Body of pancreas (tissue), 4 donors: ENCODE measurements at regions not wholly inside any gene's neighbourhood (a gene's known extent, or its start where the extent isn't known, plus 50 kb on each side); places are given as distances from the start of the nearest gene placed in this dataset. TPM values are rescaled to one million over a fixed set of nuclear protein-coding genes. Genes with fewer than 3 reads are reported as not detected.

Source experiments
- ATAC-seq: fragments of 150-250 bp; one replicate; pipeline ENCODE4 v1.9.1; 2016
- DNase-seq, 4 donors: peaks; one replicate each; pipeline ENCODE4 v3.0.0-alpha.2; 2019
- H3K27ac ChIP-seq, 4 donors: fragments of 200-600 bp; sonication (generic); 1 replicate in 3 of 4; 2 replicates in 1 of 4; pipeline versions ENCODE4 v1.5.1 to v1.6.1; 2016 to 2019; ENCODE audit warnings: mild to moderate bottlenecking in 1 of 4, mixed read lengths in 1 of 4, moderate library complexity in 1 of 4
- H3K27me3 ChIP-seq, 2 donors: fragments of 200-600 bp; sonication (generic); one replicate each; pipeline ENCODE4 v1.6.0; 2016; ENCODE audit warnings: mild to moderate bottlenecking in 1 of 2
- H3K36me3 ChIP-seq, 2 donors: fragments of 200-600 bp; sonication (generic); replicated peaks in 1 of 2; 2 replicates each; pipeline ENCODE4 v1.5.1; 2016; ENCODE audit warnings: low read depth in 2 of 2; ENCODE audit not compliant: insufficient read depth in 1 of 2
- H3K4me1 ChIP-seq: fragments of 200-600 bp; sonication (generic); one replicate; pipeline ENCODE4 v1.6.0; 2016
- H3K4me3 ChIP-seq, 2 donors: fragments of 200-600 bp; sonication (generic); 1 replicate in 1 of 2; 2 replicates in 1 of 2; pipeline ENCODE4 v1.5.1; 2016 to 2019
- H3K9me3 ChIP-seq, 3 donors: fragments of 200-600 bp; sonication (generic); 1 replicate in 2 of 3; 2 replicates in 1 of 3; pipeline ENCODE4 v1.5.1; 2016
- POLR2A ChIP-seq, 3 donors: fragments of 450-650 bp; IDR thresholded peaks; one replicate each; pipeline ENCODE4 v1.6.1; 2016; ENCODE audit warnings: antibody characterized with exemption in 3 of 3, mild to moderate bottlenecking in 2 of 3
- WGBS, 2 donors: methylation state at CpG; one replicate each; pipeline ENCODE4 v1.1.5; 2017; 5-methylcytosine and 5-hydroxymethylcytosine counted together
- intact Hi-C: fragments of 100-400 bp; cut with DNase I; formaldehyde crosslinking; loops from one replicate; pipeline ENCODE4 v1.15.1; 2023
- small RNA-seq: library from RNA; depleted of rRNA; stranded (forward); fragments of <200 nt; gene quantifications from one replicate; pipeline ENCODE3, GENCODE V24; 2016
- TF ChIP-seq, protein P1 (sequence below), 7 experiments: fragments of 450-650 bp in 4 of 7; fragments of 200-600 bp in 3 of 7; sonication (generic) in 3 of 7; IDR thresholded peaks; one replicate each; pipeline ENCODE4 v1.5.1; 2016 to 2019; ENCODE audit warnings: antibody characterized with exemption in 7 of 7

DNA sequence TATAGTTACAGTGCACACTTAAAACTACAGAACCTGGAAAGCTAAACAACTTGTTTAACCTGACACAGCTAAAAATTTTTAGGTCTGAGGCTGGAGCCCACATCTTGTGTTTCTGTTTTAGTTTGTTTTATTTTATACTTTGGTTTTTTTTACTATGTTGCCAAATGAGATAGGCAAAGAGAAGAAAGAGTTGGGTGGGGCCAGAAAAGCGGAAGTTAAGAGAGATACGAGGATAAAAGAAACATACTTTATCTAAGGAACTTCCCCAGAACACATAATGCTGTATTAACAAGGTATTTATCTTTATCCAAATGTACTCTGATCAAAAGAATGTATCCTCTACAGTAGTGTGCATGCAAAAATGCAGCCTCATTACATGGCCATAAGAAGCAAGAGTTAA, 1145.7 kb downstream of the EPHA3 start:
- no peak overlapping the region for H3K4me3 ChIP-seq
- DNase-seq (no peak), ATAC-seq (no peak)
- intact Hi-C loops, result no loop called here
- no peaks in the 10 kb centered on the region for H3K36me3 ChIP-seq
- H3K4me1 ChIP-seq, result no peaks in the 10 kb centered on the region
- no peaks in the 10 kb centered on the region for H3K9me3 ChIP-seq
- WGBS, 2 donors, result 29 to 52% methylated on average over 2 of the region's 2 CpGs
- H3K27ac ChIP-seq, result no peak overlapping the region
- H3K27me3 ChIP-seq, result no peaks in the 10 kb centered on the region
- TF ChIP-seq, protein P1, sequence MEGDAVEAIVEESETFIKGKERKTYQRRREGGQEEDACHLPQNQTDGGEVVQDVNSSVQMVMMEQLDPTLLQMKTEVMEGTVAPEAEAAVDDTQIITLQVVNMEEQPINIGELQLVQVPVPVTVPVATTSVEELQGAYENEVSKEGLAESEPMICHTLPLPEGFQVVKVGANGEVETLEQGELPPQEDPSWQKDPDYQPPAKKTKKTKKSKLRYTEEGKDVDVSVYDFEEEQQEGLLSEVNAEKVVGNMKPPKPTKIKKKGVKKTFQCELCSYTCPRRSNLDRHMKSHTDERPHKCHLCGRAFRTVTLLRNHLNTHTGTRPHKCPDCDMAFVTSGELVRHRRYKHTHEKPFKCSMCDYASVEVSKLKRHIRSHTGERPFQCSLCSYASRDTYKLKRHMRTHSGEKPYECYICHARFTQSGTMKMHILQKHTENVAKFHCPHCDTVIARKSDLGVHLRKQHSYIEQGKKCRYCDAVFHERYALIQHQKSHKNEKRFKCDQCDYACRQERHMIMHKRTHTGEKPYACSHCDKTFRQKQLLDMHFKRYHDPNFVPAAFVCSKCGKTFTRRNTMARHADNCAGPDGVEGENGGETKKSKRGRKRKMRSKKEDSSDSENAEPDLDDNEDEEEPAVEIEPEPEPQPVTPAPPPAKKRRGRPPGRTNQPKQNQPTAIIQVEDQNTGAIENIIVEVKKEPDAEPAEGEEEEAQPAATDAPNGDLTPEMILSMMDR (IDR thresholded peaks at IDR 0.05), result no peak
- no peak for TF ChIP-seq POLR2A (IDR thresholded peaks at IDR 0.05)

DNA sequence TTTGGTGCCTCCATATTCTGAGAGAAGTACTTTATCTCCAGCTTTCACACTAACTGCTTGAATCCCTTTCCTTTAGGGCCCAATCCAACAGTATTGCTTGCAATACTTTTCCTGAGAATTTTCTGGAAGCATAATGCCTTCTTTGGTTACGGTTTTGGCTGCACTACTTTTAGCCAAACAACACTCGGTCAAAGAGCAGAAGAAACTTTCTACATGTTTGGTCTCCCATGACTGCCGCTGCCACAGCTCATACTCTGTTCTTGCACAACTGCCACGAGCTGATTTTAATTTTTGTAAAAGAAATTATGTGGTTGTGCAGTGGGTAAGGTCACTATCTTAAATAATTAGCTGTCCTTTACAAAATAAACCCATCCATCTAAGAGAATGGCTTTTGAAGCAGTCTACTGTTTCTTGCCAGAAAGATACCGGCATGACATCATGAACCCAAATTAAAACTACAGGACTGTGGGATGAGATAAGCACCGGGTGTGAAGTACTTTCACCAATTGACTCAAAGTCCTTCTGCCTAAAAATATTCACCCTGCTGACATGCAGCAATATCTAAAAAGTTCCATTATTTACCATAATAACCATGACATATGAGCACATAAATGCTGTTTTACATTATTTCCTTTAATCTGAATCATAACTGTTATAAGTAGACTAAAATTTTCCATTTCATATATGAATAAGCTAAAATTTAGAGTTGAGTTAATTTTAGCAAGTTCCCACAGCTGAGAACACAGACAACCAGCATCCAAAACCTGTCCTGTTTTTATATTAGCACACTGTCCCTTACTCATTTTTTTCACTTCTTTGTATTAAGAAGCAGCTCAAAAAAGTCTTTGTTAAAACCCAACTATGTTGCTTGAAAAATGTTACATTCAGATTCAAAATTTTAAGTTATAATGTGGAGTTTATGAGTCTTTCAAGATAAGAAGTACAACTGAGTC, 1154.3 kb downstream of the EPHA3 start:
- Histone ChIP-seq H3K4me1 (no peaks in the 10 kb centered on the region), H3K27me3 (no peaks in the 10 kb centered on the region), H3K27ac (no peak overlapping the region), H3K9me3 (peaks cover 0 to 4% (median 0%) of the 10 kb centered on the region in 3 donors), H3K4me3 (no peak overlapping the region), H3K36me3 (no peaks in the 10 kb centered on the region)
- ATAC-seq (no peak), DNase-seq (no peak)
- 51 to 56% methylated on average over 6 of the region's 6 CpGs for WGBS, 2 donors
- TF ChIP-seq, protein P1 (IDR thresholded peaks at IDR 0.05), result no peak
- intact Hi-C loops, result no loop called here

Small RNA genes in the stretch of these regions (small RNA-seq; reads per million reads assigned to genes)
- not detected for gene HSPE1P19
- not detected for gene RF00012
- not detected for gene RNU6-712P
